Astrocyte (in vitro differentiated cells and primary cell): ENCODE measurements at regions not wholly inside any gene's neighbourhood (a gene's known extent, or its start where the extent isn't known, plus 50 kb on each side); places are given as distances from the start of the nearest gene placed in this dataset.
A peak's percentile ranks its signal among the peaks of the same experiment; 100 is the strongest.

Experiments used
- DNase-seq: peaks from one replicate; pipeline ENCODE4 v3.0.0-alpha.2; 2010; ENCODE audit warnings: low read depth
- FAIRE-seq: peaks from 2 replicates; lab custom pipeline; 2011; peaks lifted over from hg19 to GRCh38; lab: Jason Lieb, UNC
- H2AFZ ChIP-seq: 2 replicates; pipeline ENCODE4 v1.6.0; 2012; ENCODE audit warnings: low read depth, low read length, inconsistent platforms
- H3K27ac ChIP-seq: 2 replicates; pipeline ENCODE4 v1.5.1; 2011; ENCODE audit warnings: low read depth, low read length, inconsistent platforms
- H3K27me3 ChIP-seq: 2 replicates; pipeline ENCODE4 v1.6.0; 2011; ENCODE audit warnings: low read length, inconsistent platforms; ENCODE audit not compliant: insufficient read depth
- H3K36me3 ChIP-seq: 2 replicates; pipeline ENCODE4 v1.5.1; 2011; ENCODE audit warnings: low read length, inconsistent platforms; ENCODE audit not compliant: insufficient read depth
- H3K4me1 ChIP-seq: 2 replicates; pipeline ENCODE4 v1.5.1; 2011; ENCODE audit warnings: low read length, inconsistent platforms; ENCODE audit not compliant: insufficient read depth
- H3K4me2 ChIP-seq: 2 replicates; pipeline ENCODE4 v1.6.0; 2012; ENCODE audit warnings: low read length, inconsistent platforms
- H3K4me3 ChIP-seq: 2 replicates; pipeline ENCODE4 v1.5.1; 2011; ENCODE audit warnings: low read depth, mild to moderate bottlenecking, low read length, inconsistent platforms; ENCODE audit not compliant: insufficient read depth
- H3K79me2 ChIP-seq: 2 replicates; pipeline ENCODE4 v1.6.0; 2012; ENCODE audit warnings: mild to moderate bottlenecking, low read length, inconsistent platforms; ENCODE audit not compliant: insufficient read depth
- H3K9ac ChIP-seq: 2 replicates; pipeline ENCODE4 v1.6.0; 2012; ENCODE audit warnings: mild to moderate bottlenecking, low read length, inconsistent platforms
- H3K9me3 ChIP-seq: 2 replicates; pipeline ENCODE4 v1.5.1; 2012; ENCODE audit warnings: low read depth, mild to moderate bottlenecking, low read length, inconsistent platforms; ENCODE audit not compliant: insufficient read depth
- H4K20me1 ChIP-seq: 2 replicates; pipeline ENCODE4 v1.6.0; 2012; ENCODE audit warnings: low read length, inconsistent platforms; ENCODE audit not compliant: insufficient read depth
- H3K27ac Mint-ChIP-seq: one replicate; pipeline ENCODE4 v1.8.0; 2021; ENCODE audit warnings: mild to moderate bottlenecking, mixed read lengths; ENCODE audit not compliant: unreplicated experiment
- H3K27me3 Mint-ChIP-seq: one replicate; pipeline ENCODE4 v1.8.0; 2021; ENCODE audit warnings: low read depth, mixed read lengths; ENCODE audit not compliant: unreplicated experiment
- H3K36me3 Mint-ChIP-seq: one replicate; pipeline ENCODE4 v1.8.0; 2021; ENCODE audit warnings: low read depth, mixed read lengths; ENCODE audit not compliant: unreplicated experiment
- H3K4me1 Mint-ChIP-seq: one replicate; pipeline ENCODE4 v1.8.0; 2021; ENCODE audit warnings: low read depth, mixed read lengths; ENCODE audit not compliant: unreplicated experiment
- H3K4me3 Mint-ChIP-seq: one replicate; pipeline ENCODE4 v1.8.0; 2021; ENCODE audit warnings: mild to moderate bottlenecking, moderate library complexity, mixed read lengths; ENCODE audit not compliant: unreplicated experiment
- H3K9me3 Mint-ChIP-seq: one replicate; pipeline ENCODE4 v1.8.0; 2021; ENCODE audit warnings: mild to moderate bottlenecking, mixed read lengths; ENCODE audit not compliant: unreplicated experiment
- EZH2 ChIP-seq: IDR thresholded peaks from 2 replicates; pipeline ENCODE4 v1.6.1; 2012; ENCODE audit warnings: mild to moderate bottlenecking, low read length, inconsistent platforms; ENCODE audit not compliant: insufficient read depth
- TF ChIP-seq, protein P1 (sequence below): IDR thresholded peaks from 2 replicates; pipeline ENCODE4 v1.5.1; 2011; ENCODE audit warnings: low read depth, mild to moderate bottlenecking, inconsistent platforms, low read length, moderate library complexity; ENCODE audit not compliant: insufficient read depth

- Histone ChIP-seq H3K79me2 (no peaks in the 10 kb centered on the region), H4K20me1 (no peaks in the 10 kb centered on the region), H3K4me2 (peak overlapping the region; percentile 56), H2AFZ (no peak overlapping the region), H3K9me3 (no peaks in the 10 kb centered on the region), H3K4me1 (no peaks in the 10 kb centered on the region), H3K9ac (no peak overlapping the region), H3K27ac (no peak overlapping the region), H3K4me3 (no peak overlapping the region), H3K36me3 (no peaks in the 10 kb centered on the region), H3K27me3 (no peaks in the 10 kb centered on the region)
- no peak for FAIRE-seq
- Mint-ChIP-seq H3K27ac (no peak overlapping the region), H3K9me3 (peaks cover 2% of the 10 kb centered on the region), H3K4me1 (peaks cover 7% of the 10 kb centered on the region), H3K27me3 (no peaks in the 10 kb centered on the region), H3K4me3 (no peak overlapping the region), H3K36me3 (no peaks in the 10 kb centered on the region)
- no peak for DNase-seq
- TF ChIP-seq, protein P1, sequence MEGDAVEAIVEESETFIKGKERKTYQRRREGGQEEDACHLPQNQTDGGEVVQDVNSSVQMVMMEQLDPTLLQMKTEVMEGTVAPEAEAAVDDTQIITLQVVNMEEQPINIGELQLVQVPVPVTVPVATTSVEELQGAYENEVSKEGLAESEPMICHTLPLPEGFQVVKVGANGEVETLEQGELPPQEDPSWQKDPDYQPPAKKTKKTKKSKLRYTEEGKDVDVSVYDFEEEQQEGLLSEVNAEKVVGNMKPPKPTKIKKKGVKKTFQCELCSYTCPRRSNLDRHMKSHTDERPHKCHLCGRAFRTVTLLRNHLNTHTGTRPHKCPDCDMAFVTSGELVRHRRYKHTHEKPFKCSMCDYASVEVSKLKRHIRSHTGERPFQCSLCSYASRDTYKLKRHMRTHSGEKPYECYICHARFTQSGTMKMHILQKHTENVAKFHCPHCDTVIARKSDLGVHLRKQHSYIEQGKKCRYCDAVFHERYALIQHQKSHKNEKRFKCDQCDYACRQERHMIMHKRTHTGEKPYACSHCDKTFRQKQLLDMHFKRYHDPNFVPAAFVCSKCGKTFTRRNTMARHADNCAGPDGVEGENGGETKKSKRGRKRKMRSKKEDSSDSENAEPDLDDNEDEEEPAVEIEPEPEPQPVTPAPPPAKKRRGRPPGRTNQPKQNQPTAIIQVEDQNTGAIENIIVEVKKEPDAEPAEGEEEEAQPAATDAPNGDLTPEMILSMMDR = no peak
- no peak for TF ChIP-seq EZH2
Observed at GRCh38 chr5:22938362-22938761, 85.2 kb upstream of the CDH12 start.

- peak overlapping the region; percentile 38 for H2AFZ ChIP-seq
- H3K36me3 ChIP-seq = no peaks in the 10 kb centered on the region
- Mint-ChIP-seq H3K4me1 (no peaks in the 10 kb centered on the region), H3K27ac (peak overlapping the region; percentile 77), H3K9me3 (peaks cover 13% of the 10 kb centered on the region), H3K27me3 (no peaks in the 10 kb centered on the region), H3K4me3 (no peak overlapping the region), H3K36me3 (no peaks in the 10 kb centered on the region)
- no peak for DNase-seq
- no peaks in the 10 kb centered on the region for H3K79me2 ChIP-seq
- no peaks in the 10 kb centered on the region for H4K20me1 ChIP-seq
- H3K4me1 ChIP-seq = no peaks in the 10 kb centered on the region
- H3K9ac ChIP-seq = no peak overlapping the region
- H3K4me3 ChIP-seq = no peak overlapping the region
- no peak overlapping the region for H3K27ac ChIP-seq
- TF ChIP-seq, protein P1 = no peak
- TF ChIP-seq EZH2 = no peak
- FAIRE-seq = no peak
- peaks cover 4% of the 10 kb centered on the region for H3K9me3 ChIP-seq
- no peak overlapping the region for H3K4me2 ChIP-seq
- no peaks in the 10 kb centered on the region for H3K27me3 ChIP-seq
Observed at GRCh38 chr5:22928821-22929482, 75.8 kb upstream of the CDH12 start.

DNA sequence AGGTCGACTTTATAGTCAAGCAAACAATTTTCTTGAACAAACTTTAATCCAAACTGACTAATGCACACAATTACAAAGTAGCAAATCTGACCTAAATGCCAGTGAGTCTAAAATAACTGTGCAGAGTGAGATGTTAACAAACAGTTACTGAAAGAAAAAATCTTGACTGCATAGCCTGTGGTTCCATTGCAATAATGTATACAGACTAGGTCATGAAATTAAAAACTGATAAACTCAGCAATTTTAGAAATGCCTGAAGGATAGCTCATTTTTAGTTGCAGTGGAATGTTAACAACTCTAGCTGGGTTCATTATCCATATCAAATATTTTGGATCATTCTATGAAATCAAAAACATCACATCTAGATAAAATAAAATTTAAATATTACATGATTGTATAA, 73.4 kb upstream of the CDH12 start:
- no peaks in the 10 kb centered on the region for H3K4me1 ChIP-seq
- H3K27ac ChIP-seq = no peak overlapping the region
- no peak for TF ChIP-seq EZH2
- TF ChIP-seq, protein P1 = no peak
- Mint-ChIP-seq H3K27me3 (no peaks in the 10 kb centered on the region), H3K4me1 (no peaks in the 10 kb centered on the region), H3K9me3 (peaks cover 12% of the 10 kb centered on the region), H3K4me3 (no peak overlapping the region), H3K27ac (no peak overlapping the region), H3K36me3 (no peaks in the 10 kb centered on the region)
- H3K9me3 ChIP-seq = peaks cover 4% of the 10 kb centered on the region
- no peak overlapping the region for H3K4me3 ChIP-seq
- H4K20me1 ChIP-seq = no peaks in the 10 kb centered on the region
- no peak for DNase-seq
- H3K79me2 ChIP-seq = no peaks in the 10 kb centered on the region
- no peak overlapping the region for H2AFZ ChIP-seq
- FAIRE-seq = no peak
- H3K36me3 ChIP-seq = no peaks in the 10 kb centered on the region
- no peaks in the 10 kb centered on the region for H3K27me3 ChIP-seq
- H3K9ac ChIP-seq = no peak overlapping the region
- H3K4me2 ChIP-seq = no peak overlapping the region
